K562 (cell line): ENCODE measurements at regions not wholly inside any gene's neighbourhood (a gene's known extent, or its start where the extent isn't known, plus 50 kb on each side); places are given as distances from the start of the nearest gene placed in this dataset.

Experiments used
- CHD1 ChIP-seq: fragments of 200-600 bp; sonication (generic); IDR thresholded peaks from one replicate; pipeline ENCODE4 v1.6.1; 2012; ENCODE audit warnings: mild to moderate bottlenecking, moderate library complexity, low read length, inconsistent platforms
- EGR1 ChIP-seq: fragments of 450-650 bp; conservative IDR thresholded peaks from 2 replicates; pipeline ENCODE4 v1.6.1; 2017; ENCODE audit warnings: mild to moderate bottlenecking
- HDAC6 ChIP-seq: IDR thresholded peaks from 2 replicates; pipeline ENCODE4 v1.6.1; 2012; ENCODE audit warnings: low read depth, mild to moderate bottlenecking, control low read depth, inconsistent platforms, low read length, moderate library complexity
- KLF6 ChIP-seq: fragments of 250-450 bp; sonication (Bioruptor Pico); IDR thresholded peaks from 2 replicates; pipeline ENCODE4 v1.4.0; 2020; ENCODE audit warnings: mild to moderate bottlenecking, moderate library complexity, borderline replicate concordance
- MCM3 ChIP-seq: fragments of 450-650 bp; IDR thresholded peaks from 2 replicates; pipeline ENCODE4 v1.6.1; 2016
- MCM7 ChIP-seq, 2 experiments: fragments of 450-650 bp; IDR thresholded peaks; 2 replicates each; pipeline ENCODE4 v1.6.1; 2016 to 2018
- SOX6 ChIP-seq: fragments of 450-650 bp; IDR thresholded peaks from 2 replicates; pipeline ENCODE4 v1.6.1; 2014; ENCODE audit warnings: mild to moderate bottlenecking
- ZNF609 ChIP-seq: sonication (generic); formaldehyde crosslinking; IDR thresholded peaks from 2 replicates; pipeline ENCODE4 v1.8.1; 2023; ENCODE audit warnings: missing genetic modification reagents, mild to moderate bottlenecking, borderline replicate concordance
- TF ChIP-seq, protein P1 (sequence below): fragments of 250-450 bp; sonication (Bioruptor Pico); IDR thresholded peaks from 2 replicates; pipeline ENCODE4 v1.9.0; 2021; ENCODE audit warnings: mild to moderate bottlenecking

DNA sequence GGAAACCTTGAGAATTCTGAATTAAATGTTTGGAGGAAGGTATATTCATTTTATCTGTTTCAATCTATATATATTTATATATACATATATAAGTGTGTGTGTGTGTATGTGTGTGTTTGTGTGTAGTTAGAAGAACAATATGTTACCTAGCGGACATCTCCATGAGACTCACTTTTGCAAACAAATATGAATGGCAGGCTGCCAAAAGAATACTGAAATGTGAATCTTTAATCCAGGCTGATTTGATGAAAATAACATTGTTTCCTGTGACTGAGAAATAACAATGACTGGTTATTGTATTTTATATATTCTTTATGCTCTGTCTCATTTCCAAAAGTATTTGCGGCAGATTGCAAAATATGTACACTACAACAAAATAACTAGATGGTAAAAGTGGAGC is 255.5 kb upstream of the TGFBR2 start (continued):
- TF ChIP-seq ZNF609 (CRISPR knock-in tag) (no peak), MCM7 (IDR thresholded peaks at IDR 0.05) (no peak), MCM3 (no peak), HDAC6 (no peak), SOX6 (no peak), EGR1 (no peak), CHD1 (no peak), KLF6 (CRISPR knock-in tag) (no peak)
- TF ChIP-seq, protein P1, sequence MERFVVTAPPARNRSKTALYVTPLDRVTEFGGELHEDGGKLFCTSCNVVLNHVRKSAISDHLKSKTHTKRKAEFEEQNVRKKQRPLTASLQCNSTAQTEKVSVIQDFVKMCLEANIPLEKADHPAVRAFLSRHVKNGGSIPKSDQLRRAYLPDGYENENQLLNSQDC = no peak
- TF ChIP-seq, all 486 proteins: peak for 0
